ENCODE measurements at regions not wholly inside any gene's neighbourhood (a gene's known extent, or its start where the extent isn't known, plus 50 kb on each side); places are given as distances from the start of the nearest gene placed in this dataset.
A peak's percentile ranks its signal among the peaks of the same experiment; 100 is the strongest.

DNA sequence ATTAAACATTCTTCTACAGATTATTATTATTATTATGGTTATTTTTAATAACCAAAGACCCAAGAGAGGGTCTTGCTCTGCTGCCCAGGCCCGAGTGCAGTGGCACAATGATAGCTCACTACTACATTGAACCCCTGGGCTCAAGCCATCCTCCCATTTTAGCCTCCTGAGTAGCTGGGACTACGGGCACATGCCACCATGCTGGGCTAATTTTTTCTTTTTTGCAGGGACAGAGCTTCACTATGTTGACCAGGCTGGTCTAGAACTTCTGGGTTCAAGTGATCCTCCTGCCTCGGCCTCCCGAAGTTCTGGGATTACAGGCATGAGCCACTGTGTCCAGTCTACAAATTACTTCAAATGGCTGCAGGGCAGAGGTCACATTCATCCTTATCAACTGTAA is 179.8 kb downstream of the KCNRG start:
- no peak for DNase-seq

GRCh38 chr13:50196118-50196517 is 180.9 kb downstream of the KCNRG start:
- no peak for DNase-seq

DNA sequence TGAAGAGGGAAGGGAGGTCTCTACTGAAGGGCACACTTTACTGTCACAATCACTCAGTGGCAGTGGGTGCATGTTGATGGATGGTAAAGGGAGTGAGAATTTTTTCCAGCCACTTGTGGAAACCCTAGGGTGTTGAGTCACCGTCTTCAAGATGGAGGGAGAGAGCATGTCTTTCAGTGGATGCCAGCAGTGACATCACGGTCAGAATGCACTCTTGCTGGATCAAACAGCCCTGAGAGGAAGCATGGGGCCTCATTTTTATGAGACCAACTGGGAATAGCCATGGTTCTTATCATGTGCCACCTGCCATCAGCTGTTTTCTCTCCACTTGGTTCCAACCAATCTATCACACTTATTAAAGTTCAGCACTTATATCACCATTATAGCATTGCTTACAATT is 182.5 kb downstream of the KCNRG start:
- no peak for DNase-seq

DNA sequence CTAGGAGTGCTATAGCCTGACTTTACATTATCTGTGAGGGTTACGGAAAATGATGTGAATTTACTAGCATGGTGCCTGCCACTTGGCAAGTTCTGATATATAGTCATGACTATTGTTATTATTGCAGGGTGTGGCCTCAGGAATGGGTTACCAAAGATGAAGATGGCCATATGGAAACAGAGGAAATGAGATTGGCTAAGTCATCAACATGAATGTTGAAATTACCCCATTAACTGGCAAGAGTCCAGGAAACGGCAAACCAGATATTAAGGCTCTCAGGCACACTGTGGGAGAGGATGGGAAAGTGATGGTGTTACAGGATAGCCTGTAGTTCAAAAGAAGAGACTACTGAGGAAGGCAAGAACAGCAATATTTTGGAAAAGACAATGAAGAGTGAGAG is 183.3 kb downstream of the KCNRG start:
- DNase-seq = no peak

GRCh38 chr13:50200569-50200968 is 185.3 kb downstream of the KCNRG start:
- DNase-seq = no peak

- no peak for DNase-seq
Measured at GRCh38 chr13:50200988-50201387, 185.7 kb downstream of the KCNRG start.

DNA sequence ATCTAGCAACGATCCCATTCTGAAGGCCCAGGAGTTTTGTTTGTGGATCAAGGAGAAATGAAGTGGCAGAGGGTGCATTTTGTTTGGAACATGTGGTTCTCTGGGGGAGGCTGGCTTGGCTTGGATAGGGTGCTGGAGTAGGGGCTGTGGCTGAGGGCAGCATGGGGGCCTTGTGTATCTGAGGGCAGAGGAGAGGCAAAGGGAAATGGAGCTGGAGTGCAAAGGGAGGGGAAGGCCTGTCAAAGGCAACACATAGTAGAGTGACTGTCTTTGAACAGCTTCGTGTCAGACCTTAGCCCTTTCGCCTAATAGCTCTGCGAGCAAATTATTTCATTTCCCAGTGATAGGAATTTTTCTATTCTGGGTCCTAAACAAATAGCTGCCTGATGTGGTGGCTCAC is 187.2 kb downstream of the KCNRG start:
- no peak for DNase-seq

DNA sequence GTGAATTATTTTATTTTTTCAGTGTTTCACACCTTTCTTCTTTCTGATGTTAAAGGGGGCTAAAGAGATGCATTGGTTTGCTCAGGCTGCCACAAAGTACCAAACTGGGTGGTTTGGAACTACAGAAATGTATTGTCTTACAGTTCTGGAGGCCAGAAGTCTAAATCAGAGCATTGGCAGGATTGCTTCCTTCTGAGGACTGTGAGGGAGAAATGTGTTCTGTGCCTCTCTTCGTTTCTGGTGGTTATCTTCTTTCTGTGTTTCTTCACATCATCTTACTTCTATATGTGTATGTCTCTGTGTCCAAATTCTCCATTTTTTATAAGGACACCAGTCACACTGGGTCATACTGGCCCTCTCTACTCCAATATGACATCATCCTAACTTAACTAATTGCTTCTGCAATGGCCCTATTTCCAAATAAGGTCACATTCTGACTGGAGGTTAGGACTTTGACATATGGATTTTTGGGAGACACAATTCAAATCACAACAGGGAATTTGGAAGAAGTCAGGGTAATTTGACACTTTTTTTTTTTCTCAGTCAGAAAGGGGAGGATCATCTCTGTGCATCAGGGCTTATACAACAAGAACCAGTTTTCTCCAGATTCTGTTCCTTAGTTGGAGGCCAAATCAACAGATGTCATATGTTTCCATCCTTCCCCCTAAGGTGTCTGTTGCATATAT is 188.2 kb downstream of the KCNRG start:
- peak; percentile 66 for DNase-seq

GRCh38 chr13:50205581-50205980 is 190.3 kb downstream of the KCNRG start:
- DNase-seq = no peak

GRCh38 chr13:50208826-50209335 is 193.6 kb downstream of the KCNRG start:
- DNase-seq = peak; percentile 75

GRCh38 chr13:50209631-50210030 is 194.4 kb downstream of the KCNRG start:
- DNase-seq = no peak

DNA sequence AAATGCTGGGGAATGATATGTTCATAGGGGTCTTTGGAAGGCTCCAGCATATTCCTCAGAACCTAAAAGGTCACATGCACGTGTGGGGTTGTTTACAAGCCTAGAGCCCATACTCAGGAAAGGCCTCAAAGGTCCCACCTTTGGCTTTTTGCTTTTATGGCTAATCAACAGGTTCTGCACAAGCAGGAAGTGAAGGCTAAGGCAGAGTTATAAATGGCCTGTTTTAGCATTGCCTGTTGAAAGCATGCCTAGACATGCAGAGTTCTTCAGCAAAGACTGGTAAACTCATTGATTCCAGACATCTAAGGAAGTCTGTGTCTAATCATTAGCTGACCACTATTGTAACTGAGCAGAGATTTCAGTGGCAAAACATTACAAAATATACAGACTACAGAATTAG is 198.3 kb downstream of the KCNRG start:
- no peak for DNase-seq

- no peak for DNase-seq
Measured at GRCh38 chr13:50214514-50214913, 199.3 kb downstream of the KCNRG start.

DNA sequence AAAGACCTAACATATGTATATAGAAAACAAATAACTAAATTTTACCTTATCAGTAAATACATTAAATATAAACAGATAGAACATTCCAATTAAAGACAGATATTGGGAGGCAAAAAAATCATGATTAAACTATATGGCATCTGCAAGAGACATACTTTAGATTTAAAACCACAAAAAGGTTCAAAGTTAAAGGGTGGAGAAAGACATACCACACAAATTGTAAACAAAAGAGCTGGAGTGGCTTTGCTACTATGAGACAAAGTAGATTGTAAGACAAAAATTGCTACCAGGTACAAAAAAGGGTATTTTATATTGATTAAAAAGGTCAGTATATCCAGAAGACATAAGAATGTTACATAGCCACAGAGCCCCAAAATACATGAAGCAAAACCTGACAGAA is 200.2 kb downstream of the KCNRG start:
- no peak for DNase-seq

DNA sequence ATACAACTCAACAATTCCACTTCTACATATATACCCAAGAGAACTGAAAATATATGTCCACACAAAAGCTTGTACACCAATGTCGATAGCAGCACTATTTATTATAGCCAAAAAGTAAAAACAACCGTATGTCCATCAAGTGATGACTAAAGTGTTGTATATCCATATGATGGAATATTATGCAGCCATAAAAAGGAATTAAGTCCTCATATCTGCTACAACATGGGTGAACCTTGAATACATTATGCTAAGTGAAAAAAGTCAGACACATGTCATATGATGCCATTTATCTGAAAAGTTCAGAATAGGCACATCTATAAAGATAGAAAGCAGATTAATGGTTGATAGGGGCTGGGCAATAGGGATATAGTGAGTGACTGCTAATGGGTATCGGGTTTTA is 204.5 kb downstream of the KCNRG start:
- no peak for DNase-seq

DNA sequence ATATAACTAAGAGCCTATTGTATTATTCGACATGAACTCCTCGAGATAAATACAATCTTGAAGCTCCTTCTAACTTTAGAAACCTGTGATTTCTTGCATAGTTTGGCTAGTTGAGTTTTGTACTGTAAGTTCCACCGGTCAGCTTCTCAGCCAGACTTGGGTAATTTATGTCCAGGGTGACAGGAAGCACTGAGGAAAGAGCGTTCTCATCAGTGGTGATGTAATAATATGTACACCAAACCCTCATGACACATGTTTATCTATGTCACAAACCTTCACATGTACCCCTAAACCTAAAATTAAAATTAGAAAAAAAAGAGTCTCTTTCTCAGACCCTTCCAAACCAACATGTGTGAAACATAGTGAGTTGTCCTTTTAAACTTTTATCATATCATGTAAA is 205.7 kb downstream of the KCNRG start:
- no peak for DNase-seq

- DNase-seq = no peak
Measured at GRCh38 chr13:50222569-50223332, 207.5 kb downstream of the KCNRG start.

GRCh38 chr13:50224534-50224933 is 209.3 kb downstream of the KCNRG start:
- DNase-seq = no peak

DNA sequence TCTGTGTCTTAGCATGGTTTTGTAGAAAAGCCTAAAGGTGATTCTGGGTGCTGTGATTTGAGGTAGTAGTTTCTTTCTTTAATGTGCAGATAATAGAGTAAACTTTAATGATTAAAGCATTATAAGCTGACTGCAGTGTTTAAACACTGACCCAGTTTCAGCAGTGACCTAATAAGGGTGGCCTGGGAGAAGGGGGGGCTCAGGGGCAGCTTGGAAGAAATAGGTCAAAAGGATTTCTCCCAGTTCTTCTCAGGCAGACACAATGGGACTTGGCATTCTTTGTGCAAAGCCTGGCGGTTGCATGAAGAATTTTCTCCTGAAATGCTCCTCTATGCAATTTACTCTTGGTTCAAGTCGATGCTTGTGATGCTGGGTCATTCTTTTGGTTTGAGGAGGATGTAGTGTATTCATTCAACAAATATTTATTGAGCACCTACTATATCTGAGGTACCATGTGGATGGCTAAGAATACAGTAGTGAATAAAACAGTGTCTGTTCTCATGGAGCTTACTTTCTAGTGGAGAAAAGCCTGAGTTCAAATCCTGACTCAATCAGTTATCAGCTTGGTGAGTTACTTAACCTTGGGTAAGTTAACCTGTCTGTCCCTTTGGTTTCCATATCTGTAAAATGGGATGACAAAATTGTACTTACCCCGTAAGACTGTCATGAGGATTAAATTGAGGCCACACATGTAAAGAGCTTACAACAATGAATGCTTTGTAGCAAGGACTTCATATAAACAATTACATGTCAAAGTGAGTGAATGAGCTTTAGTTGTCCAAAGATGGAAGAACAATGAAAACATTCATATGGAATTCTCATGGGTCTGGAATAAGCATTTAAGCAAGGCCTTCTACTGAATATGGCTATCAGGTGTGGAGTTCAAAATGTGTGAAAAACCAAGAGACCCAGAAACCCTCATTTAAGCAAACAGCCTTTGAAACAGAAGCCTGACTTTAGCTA is 210.2 kb downstream of the KCNRG start:
- no peak for DNase-seq

DNA sequence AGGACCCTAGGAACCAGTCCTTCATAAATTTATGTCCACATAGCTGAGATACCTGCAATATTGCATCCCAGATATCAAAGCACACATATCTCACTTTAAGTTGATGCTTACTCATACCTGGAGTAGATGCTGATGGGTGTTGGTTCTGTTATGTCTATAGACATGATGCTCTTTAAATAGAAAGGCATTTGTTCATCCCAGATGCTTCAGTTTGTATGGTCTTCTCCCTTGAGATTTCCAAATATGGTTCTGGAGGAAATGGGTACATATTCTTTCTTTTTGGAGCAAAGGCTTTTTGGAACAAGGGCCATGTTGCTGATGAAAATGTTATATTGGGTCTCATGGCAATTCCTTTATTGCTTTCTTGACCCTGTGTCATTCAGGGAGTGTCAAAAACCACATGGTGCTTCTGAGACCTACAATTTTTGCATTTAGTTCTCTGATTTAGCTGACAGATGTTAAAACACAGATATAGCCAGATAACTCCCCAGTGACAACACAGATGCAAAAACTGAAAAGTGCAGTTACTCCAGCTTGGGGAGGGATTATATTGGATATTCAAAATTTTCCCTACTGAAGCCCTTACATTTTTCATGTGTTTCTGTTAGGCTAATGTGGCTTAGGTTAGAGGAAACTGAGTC is 211.4 kb downstream of the KCNRG start:
- DNase-seq = peak; percentile 54

- DNase-seq = no peak
Measured at GRCh38 chr13:50227361-50227760, 212.1 kb downstream of the KCNRG start.

- DNase-seq = no peak
Measured at GRCh38 chr13:50228527-50228926, 213.3 kb downstream of the KCNRG start.

Data from skin of body (tissue), 1 donor.